GM18517 (cell line): ENCODE measurements at regions not wholly inside any gene's neighbourhood (a gene's known extent, or its start where the extent isn't known, plus 50 kb on each side); places are given as distances from the start of the nearest gene placed in this dataset.

ENCODE experiments used
- ATAC-seq: cut with Tn5 transposase; IDR thresholded peaks from one replicate; pipeline ENCODE4 v1.9.1; 2021; ENCODE audit warnings: mild to moderate bottlenecking, moderate library complexity; ENCODE audit not compliant: unreplicated experiment

DNA sequence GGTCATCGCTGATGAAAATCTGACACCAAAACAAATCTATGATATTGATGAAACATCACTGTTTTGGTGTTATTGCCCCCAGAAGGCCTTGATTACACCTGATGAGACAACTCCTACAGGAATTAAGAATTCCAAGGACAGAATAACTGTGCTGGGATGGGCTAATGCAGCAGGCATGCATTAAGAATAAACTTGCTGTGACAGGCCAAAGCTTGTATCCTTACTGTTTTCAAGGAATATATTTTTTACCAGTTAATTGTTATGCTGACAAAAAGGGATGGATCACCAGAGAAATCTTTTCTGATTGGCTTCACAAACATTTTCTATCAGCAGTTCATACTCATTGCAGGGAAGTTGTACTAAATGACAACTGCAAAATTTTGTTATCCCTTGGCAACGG lies 278.2 kb downstream of the IKZF2 start:
- no peak for ATAC-seq

DNA sequence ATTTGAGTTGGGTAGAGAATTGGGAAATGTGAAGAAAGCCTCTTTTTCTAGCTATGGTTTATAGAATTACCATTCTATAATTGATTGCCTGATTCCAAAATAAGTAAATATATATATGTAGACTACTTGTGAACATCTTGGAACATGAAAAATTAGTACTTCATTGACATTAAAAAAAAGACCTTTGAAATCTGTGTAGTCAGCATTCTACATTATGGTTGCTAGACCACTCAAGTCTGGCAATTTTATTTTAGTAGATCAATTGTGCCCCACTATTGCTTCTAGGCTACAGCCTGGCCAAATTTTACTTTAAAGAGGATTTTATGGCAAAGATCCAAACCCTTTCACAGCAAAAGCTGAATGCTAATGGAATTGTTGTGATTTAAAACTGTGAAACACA lies 279.8 kb downstream of the IKZF2 start:
- ATAC-seq: no peak

DNA sequence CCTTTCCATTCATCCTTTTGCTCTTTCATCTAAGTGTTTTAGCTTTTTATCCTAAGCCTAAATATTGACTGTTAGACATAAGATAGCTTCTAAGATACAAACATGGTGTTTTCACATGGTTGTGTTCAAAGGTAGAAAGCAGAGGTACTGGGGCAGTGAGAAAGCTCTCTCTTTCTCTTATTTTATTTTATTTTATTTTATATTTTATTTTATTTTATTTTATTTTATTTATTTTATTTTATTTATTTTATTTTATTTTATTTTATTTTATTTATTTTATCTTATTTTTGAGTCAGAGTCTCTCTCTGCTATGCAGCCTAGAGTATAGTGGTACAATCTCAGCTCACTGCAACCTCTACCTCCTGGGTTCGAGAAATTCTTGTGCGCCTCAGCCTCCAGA lies 287.2 kb downstream of the IKZF2 start:
- ATAC-seq: no peak

DNA sequence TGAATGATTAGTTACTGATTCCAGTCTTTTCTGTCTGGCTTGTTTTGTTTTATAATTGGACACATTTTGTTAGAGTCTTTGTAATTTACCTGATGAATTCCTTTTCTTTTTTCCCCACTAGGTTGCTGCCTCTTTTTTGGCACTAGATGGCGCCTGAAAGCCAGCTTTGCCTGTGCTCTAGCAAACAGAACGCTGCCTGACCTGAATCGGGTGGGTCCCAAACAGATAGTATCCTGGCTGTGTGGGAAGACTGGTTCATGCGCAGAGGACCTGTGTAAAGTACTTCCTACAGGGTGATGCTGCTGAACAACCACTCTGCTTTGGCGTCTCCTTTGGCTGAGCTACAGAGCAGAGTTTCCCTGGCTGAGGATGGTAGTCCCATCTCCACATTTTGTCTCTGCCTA lies 288.2 kb downstream of the IKZF2 start:
- no peak for ATAC-seq

DNA sequence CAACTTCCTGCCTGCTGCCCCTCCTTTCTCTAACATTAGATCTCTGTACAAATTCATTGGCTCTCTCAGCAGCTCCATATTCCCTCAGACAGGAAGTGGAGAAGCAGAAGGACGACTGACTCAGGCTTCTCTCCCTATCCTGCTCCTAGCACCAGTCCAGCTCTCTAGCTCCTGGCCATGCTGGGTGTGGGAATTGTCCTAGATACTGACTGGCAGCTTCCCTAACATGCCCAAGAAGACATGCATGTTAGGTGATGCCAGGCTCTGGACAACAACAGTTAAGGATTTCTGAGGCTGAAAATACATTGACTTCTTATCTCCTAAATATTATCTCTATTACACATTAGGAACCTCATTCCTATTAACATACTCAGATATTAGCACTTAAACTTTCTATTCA lies 292.9 kb downstream of the IKZF2 start:
- ATAC-seq: no peak

DNA sequence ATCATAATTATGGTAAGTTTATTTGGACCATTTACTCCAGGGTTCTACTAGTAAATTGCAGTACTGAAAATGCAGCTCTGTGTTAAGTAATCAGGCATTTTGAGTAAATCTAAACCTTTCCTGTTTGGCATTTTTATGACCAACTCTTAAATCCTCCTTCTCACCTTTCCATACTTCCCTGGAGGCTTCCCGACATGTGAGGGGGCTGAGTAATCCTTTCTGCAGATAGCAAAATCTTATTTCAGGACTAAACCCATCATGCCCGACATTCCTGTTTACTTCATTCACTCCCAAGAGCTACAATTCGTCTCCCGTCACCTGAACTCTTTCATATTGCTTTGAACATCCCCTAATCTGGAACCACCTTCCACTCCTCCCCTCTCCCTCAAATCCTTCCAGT lies 296.6 kb downstream of the IKZF2 start:
- ATAC-seq: no peak

DNA sequence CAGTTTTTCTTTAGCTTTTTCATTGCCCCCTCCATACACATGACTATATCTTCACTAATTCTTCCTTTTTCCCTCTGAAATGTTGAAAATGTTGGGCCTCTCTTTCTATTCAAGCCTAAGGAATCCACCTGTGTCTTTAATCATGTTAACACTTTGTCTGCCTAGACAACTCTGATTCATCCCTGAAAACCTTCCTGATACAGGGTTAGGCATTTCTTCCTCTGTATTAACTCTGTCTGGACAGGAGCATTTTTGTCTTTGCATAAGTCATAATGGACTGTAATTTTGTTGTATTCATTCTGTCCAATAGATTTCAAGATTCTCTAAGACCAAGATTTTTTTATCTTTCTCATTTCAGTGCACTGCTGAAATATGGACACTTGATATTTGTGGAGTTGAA lies 297.3 kb downstream of the IKZF2 start:
- ATAC-seq: no peak

DNA sequence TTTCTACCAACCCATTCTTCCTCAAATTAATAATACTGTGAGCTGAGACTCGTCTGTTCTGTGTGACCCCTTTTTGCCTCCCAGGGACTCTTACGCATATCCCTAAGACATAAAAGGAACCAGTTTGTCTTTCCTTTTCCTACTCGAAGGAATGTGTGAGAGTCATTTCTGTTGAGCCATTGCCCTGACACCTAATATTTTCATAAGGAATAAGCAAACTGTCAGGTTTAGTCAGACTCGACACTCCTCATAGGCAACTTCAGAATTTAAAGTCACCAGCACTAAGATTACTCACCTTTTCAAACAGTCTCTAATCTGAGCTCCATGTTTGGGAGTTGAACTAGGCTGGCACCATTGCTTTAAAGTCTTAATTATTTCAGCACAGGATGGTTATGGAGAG lies 305.5 kb downstream of the IKZF2 start:
- ATAC-seq: no peak

DNA sequence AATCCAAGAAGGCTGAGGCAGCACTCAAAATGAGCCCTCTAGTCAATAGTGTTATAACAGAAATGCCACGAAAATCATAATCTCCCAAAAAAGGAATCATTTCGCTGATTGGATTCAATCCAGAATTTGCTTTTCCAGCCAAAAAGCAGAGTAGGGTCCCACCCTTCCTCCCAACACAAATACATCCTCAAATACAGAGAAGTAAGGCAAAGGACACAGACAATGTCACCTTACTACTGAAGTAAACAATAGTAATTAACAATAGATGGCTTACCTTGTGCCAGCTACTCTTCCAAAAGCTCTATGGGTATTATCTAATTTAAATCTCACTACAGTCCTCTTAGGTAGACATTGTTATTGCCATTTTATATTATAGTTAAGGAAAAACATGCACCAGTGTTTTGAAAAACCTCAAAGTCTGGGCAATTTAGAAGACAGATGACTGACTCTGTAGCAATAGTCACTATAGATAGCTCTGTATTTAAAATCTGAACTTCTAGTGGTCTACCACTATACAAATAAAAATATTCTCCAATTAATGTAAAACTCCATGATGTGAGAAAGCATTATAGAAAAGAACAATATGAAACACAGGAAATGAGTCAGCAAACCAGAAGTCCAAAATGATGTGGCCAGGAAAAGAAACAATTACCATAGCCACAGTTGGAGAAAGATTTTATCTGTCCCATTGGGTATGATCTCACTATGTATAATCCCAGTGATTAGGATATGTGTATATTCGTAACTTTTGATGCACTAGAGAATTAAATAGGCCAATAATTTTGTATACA lies 305.0 kb upstream of the ERBB4 start:
- no peak for ATAC-seq

DNA sequence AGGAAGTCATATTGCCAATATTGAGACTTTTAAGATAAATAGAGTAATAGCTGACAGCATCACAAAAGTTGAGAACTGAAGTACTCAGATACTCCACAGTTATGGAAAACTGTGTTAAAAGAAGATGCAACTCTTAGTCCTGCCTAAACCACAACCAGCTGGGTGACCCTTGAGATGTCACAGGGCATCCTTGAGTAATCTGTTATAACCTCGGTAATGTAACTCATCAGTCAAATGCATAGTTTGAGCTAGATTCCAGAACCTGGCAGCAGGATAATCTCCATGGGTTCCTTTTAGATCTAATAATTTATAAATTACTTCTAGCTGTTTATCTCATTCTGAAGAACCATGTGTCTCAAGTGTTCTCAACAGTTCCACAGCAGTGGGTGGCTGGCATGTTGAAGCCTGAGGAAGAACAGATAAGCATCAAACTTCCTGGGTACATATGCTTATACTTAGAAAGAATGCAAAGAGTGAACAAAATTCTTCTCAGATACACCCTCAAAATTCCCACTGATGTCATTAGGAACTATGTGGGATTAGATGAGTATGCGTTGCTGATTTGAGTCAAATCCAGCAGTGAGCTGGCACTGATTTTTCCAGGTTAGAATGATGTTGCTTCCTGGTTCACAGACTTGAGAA lies 304.1 kb upstream of the ERBB4 start:
- no peak for ATAC-seq

DNA sequence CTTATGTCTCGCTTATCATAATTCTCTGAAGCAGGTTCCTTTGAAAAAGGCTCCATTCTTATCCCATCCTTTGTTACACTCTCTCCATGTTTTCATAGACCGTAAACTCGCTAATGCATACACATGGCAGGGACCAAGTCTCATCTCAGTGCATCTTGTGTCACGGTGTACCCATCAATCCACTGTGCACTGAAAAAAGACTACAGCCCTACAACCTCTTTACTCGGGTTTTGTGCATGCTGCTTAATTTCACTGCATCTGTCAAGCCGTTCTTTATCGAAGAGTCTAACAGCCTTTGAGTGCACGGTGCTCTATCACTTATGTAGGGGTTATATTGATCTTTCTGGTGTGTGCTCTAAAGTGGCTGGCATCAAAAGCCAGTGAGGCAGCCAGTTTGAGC lies 302.9 kb upstream of the ERBB4 start:
- no peak for ATAC-seq

DNA sequence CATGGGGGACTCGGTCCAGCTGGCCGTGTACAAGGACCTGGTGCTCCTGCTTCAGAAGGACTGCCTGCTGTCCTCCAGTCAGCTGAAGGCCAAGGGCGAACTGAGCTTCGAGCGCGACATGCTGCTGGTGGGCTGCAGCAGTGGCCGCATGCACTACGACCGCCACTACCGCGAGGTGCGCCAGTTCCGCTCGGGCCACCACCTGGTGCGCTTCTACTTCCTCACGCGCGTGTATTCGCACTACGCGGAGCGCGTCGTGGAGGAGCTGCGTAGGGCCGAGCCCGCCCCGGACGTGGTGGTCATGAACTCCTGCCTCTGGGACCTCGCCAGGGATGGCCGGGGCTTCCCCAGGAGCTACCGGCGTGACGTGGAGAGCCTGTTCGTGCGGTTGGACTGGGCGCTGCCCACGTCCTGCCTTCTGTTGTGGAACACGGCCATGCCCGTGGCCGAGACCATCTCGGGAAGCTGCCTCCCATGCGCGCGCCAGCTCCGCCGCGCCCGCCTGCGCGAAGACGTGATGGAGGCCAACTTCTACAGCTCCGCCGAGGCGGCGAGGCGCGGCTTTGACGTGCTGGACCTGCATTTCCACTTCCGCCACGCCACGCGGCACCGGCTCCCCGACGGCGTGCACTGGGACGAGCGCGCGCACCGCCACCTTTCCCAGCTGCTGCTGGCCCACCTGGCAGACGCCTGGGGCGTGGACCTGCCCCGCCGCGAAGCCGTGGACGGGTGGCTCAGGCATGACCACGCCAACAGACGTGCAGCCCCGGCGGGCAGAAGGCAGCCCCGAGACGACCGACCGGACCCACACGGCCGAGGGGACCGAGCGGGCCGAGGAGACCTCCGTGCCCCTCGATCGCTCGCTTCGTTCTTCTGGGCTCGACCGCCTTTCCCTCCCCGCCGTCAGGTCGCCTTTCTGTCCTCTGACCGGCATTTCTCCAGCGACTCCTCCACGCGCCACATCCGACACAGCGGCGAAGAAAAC lies 293.9 kb upstream of the ERBB4 start:
- ATAC-seq: no peak

DNA sequence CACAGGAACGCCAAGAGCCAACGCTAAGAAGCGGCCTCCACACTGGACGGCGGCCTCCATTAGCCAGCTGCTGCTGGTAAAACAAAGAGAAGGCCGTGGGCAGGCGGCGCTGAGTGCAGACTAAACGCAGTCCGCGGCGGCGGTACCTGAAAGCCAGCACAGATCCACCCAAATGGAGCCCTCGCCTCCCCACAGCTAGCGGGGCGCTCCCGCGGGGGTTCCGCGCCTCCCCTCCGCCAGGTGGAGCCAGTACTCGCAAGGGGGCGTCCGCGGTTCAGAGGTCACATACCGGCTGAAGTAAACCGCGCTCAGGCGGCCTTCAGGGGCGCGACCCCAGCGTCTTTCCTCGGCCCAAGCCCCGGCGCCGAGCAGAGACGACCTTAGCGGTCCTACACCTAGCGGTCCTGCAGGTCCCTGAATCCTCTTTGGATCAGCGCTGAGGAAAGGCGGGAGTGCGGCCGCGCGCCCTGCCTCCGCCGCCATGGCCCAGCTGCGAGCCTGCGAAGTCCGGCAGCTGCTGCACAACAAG lies 293.1 kb upstream of the ERBB4 start:
- no peak for ATAC-seq

DNA sequence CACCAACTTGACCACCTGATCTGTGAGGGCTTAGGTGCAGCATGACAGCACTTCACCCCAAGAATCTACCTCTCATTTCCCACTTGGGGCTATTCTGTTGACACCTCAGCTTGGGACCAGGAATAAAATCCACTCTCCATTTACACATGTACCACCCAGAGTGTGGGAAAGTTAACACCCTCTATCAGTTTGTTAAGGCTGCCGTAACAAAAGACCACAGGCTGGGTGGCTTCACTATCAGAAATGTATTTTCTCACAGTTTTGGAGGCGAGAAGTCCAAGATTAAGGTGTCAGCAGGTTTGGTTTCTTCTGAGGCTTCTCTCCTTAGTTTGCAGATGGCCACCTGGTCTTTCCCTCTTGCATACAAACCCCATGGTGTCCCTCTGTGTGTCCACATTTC lies 277.7 kb upstream of the ERBB4 start:
- no peak for ATAC-seq

DNA sequence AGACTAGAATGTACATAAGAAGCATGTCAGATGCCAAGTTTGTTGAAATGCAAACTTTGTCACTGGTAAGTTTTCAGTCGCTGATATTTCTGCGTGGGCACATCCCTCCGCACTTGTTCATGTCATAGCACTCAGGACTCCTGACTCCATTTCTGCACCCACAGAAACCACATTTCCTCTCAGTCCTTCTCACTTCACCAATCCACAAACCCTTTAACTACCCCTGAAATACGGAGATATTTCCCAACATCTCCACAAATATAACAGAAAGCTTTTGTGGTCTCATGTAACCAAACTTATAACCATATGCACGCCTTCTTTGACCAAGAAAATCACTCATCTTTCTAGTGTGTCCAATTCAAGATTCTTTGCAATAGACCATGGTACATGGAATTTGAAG lies 276.9 kb upstream of the ERBB4 start:
- ATAC-seq: no peak

DNA sequence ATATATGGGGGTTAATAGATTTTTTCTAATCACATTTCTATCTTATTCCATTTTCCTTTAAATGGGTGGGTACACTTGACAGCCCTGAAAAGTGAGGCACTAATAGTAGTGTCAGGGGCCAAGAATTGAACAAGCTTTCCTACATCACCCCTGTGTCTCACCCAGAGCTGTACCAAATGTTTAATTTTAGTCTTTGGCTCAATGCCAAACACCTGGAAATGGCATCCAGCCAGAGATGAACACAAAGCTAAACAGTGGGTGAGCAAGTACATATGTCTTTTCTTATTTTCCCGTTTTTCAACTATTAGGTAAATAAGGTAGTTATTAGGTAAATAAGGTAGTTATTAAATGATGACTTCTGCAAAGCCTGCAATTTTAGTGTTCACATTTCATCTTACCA lies 276.3 kb upstream of the ERBB4 start:
- ATAC-seq: no peak

DNA sequence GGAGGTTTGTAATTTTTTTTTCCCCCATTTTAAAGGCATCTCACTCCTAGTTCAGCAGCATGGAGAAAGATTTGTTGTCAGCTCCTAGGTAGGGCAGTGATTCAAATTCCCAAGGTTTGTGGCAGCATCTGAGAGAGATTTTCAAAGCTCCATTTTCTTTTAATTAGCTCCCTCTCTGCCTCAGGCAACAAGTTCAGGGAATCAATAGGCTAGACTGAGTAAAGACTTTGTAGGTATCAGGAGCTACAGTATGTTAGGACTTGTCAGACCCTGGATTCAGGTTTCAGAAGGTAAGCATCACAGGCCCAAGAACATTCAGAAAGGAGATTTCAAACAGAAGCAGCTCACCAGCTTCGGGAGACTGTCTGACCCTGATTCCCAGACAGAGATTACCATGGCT lies 273.3 kb upstream of the ERBB4 start:
- no peak for ATAC-seq

DNA sequence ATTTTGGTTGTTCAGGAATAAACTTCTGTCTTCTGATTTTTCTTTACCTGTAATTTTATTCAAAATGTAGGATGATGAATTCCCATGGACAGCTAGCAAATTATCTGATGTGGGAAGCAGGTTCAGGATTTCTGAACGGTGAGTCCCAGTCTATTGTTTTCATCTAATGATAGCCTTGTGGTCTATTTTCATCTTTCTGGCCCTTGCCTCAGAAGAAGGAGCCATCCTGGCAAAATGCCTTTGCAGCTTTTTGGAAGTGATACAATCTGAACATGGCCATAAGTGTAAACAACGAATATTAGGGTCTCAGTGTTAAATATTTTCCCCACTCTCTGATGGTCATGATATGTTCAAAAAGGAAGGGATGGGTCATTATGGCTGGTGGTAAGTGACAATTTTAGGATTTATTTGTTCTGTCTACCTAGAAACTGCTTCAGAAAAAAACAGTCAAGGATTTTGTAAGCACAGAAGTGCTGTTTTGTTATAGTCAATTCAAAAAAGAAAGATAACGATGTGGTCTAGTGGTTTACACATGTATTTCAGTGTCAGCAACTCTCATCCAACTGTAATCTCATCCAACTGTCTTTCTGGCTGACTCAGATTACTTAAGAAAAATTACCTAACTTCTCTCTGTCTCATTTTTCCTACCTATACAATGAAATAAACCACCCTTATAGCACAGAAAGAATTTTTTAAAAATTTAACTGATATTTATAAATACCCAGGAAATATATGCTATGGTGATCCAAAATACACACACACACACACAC lies 272.6 kb upstream of the ERBB4 start:
- no peak for ATAC-seq

DNA sequence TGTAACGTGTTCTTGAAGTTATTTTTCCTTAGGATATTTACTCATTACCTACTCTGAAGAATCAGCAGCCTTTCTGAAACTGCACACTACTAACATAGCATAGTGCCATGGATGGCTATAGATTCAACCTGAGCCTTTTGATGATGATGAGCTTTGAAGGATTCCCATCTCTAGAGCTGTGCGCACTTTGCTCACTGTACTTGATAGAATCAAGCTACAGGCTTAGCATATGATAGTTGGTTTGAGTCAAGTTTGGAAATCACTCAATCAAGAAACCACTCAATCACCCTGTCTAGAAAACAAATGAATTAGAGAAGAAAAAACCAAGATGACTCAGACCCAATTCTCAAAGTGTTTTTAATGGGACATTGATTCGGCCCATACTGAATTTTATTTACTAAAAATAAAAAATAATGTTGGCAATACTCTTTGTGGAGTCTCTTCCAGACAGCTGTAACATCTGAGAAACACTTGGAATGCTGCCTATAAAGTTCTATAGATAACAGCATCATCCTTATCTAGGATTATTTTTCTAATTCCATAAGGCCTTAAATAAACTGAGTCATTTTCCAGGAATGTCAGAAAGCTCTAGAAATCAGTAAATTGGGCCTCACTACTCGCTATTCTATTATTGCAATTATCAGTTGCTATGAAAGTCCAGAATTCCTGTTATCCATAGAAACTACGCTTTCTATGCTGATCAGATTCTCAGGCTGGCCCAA lies 259.0 kb upstream of the ERBB4 start:
- no peak for ATAC-seq

DNA sequence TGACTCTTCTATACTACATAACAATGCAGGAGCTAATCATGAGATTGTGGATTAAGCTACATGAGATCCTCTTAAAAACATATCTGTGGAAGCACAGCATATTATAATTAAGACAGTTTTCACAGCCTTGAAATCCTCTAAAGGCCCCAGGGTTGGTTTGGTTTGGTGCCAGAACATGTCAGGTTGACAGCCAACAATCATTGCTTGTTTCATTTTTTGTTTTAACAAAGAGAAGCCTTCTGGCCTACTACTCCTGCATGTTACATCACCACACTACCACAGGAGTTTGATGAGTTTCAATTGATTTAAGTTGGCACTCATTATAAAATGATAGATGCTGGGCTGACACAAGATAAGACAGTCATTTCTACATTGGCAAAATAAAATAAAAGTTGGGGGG lies 255.9 kb upstream of the ERBB4 start:
- ATAC-seq: no peak
